ENCODE measurements at regions not wholly inside any gene's neighbourhood (a gene's known extent, or its start where the extent isn't known, plus 50 kb on each side); places are given as distances from the start of the nearest gene placed in this dataset.
"Not testable (repeated sequence)": the region's sequence is repeated elsewhere in the genome, so short reads cannot be mapped to it uniquely, and the experiment has no call there.

GRCh38 chr13:30816736-30817135 is 81.4 kb downstream of the ALOX5AP start:
- DNase-seq (ENCODE audit: low read depth, low spot score) = no peak

- DNase-seq (ENCODE audit: low read depth, low spot score) = peak; percentile 84
Measured at GRCh38 chr13:30818323-30818960, 83.1 kb downstream of the ALOX5AP start.

- DNase-seq (ENCODE audit: low read depth, low spot score) = peak; percentile 70
Measured at GRCh38 chr13:30819136-30819888, 84.0 kb downstream of the ALOX5AP start.

GRCh38 chr13:30821421-30821820 is 84.7 kb upstream of the MEDAG start:
- no peak for DNase-seq (ENCODE audit: low read depth, low spot score)

GRCh38 chr13:30824651-30825050 is 81.4 kb upstream of the MEDAG start:
- no peak for DNase-seq (ENCODE audit: low read depth, low spot score)

- DNase-seq (ENCODE audit: low read depth, low spot score) = no peak
Measured at GRCh38 chr13:30826911-30827577, 79.0 kb upstream of the MEDAG start.

- DNase-seq (ENCODE audit: low read depth, low spot score) = no peak
Measured at GRCh38 chr13:30827578-30827925, 78.5 kb upstream of the MEDAG start.

- peak; percentile 77 for DNase-seq (ENCODE audit: low read depth, low spot score)
Measured at GRCh38 chr13:30829145-30829832, 76.8 kb upstream of the MEDAG start.

GRCh38 chr13:30829833-30830637 is 76.0 kb upstream of the MEDAG start:
- peak; percentile 35 for DNase-seq (ENCODE audit: low read depth, low spot score)

GRCh38 chr13:30830638-30830965 is 75.5 kb upstream of the MEDAG start:
- no peak for DNase-seq (ENCODE audit: low read depth, low spot score)

- no peak for DNase-seq (ENCODE audit: low read depth, low spot score)
Measured at GRCh38 chr13:30831515-30831914, 74.6 kb upstream of the MEDAG start.

GRCh38 chr13:30832377-30832776 is 73.7 kb upstream of the MEDAG start:
- no peak for DNase-seq (ENCODE audit: low read depth, low spot score)

- DNase-seq (ENCODE audit: low read depth, low spot score) = peak; percentile 92
Measured at GRCh38 chr13:30832845-30833332, 73.2 kb upstream of the MEDAG start.

- no peak for DNase-seq (ENCODE audit: low read depth, low spot score)
Measured at GRCh38 chr13:30835442-30835841, 70.6 kb upstream of the MEDAG start.

- no peak for DNase-seq (ENCODE audit: low read depth, low spot score)
Measured at GRCh38 chr13:30837227-30838159, 68.6 kb upstream of the MEDAG start.

- DNase-seq (ENCODE audit: low read depth, low spot score) = not testable (repeated sequence)
Measured at GRCh38 chr13:30839636-30840035, 66.4 kb upstream of the MEDAG start.

- DNase-seq (ENCODE audit: low read depth, low spot score) = no peak
Measured at GRCh38 chr13:30840515-30840914, 65.6 kb upstream of the MEDAG start.

GRCh38 chr13:30841154-30841553 is 64.9 kb upstream of the MEDAG start:
- no peak for DNase-seq (ENCODE audit: low read depth, low spot score)

- no peak for DNase-seq (ENCODE audit: low read depth, low spot score)
Measured at GRCh38 chr13:30843548-30843947, 62.5 kb upstream of the MEDAG start.

- DNase-seq (ENCODE audit: low read depth, low spot score) = no peak
Measured at GRCh38 chr13:30844548-30845296, 61.3 kb upstream of the MEDAG start.

All from astrocyte of the hippocampus (primary cell).